ENCODE measurements at regions not wholly inside any gene's neighbourhood (a gene's known extent, or its start where the extent isn't known, plus 50 kb on each side); places are given as distances from the start of the nearest gene placed in this dataset.

DNA sequence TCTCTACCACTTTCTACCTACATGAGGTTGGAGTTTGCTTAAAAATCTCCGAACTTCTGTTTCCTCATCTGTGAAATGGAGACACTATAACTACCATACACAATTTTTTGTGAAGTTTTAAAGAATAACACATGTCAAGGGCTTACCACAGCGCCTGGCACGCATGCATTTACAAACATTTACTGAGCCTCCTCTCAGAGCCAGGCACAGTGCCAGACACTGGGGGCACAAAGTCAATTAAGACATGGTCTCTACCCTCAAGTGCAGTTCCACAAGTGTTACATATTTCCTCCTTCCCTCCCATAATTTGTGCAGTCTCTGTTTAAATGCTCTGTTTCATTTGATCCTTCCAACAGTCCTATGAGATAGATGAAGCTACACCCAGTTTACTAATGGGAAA, 356.4 kb upstream of the ESRRG start:
- TF ChIP-seq, protein P1, sequence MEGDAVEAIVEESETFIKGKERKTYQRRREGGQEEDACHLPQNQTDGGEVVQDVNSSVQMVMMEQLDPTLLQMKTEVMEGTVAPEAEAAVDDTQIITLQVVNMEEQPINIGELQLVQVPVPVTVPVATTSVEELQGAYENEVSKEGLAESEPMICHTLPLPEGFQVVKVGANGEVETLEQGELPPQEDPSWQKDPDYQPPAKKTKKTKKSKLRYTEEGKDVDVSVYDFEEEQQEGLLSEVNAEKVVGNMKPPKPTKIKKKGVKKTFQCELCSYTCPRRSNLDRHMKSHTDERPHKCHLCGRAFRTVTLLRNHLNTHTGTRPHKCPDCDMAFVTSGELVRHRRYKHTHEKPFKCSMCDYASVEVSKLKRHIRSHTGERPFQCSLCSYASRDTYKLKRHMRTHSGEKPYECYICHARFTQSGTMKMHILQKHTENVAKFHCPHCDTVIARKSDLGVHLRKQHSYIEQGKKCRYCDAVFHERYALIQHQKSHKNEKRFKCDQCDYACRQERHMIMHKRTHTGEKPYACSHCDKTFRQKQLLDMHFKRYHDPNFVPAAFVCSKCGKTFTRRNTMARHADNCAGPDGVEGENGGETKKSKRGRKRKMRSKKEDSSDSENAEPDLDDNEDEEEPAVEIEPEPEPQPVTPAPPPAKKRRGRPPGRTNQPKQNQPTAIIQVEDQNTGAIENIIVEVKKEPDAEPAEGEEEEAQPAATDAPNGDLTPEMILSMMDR (IDR thresholded peaks at IDR 0.05; ENCODE audit: low read depth, low read length) = no peak
- no peak overlapping the region for H3K4me3 ChIP-seq (ENCODE audit: low read depth, low read length)

DNA sequence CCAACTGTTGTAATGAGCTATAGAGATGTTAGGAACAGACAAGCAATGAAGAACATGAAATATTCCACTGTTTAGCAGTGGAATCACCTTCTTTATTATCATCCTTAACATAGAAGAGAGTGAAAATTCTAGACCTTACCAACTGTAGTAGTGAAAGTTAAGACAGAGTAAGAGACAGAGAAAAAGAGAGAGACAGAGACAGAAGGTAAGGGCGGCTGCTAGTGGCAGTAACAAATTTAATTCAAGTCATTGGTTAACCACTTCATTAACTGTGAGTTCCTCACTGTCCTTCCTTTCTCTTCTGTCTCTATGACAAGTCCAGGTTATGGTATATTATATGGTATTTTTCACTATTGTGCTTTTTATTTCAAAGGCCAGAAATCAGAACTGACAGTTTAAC, 355.7 kb upstream of the ESRRG start:
- TF ChIP-seq, protein P1 (IDR thresholded peaks at IDR 0.05; ENCODE audit: low read depth, low read length) = no peak
- no peak overlapping the region for H3K4me3 ChIP-seq (ENCODE audit: low read depth, low read length)

DNA sequence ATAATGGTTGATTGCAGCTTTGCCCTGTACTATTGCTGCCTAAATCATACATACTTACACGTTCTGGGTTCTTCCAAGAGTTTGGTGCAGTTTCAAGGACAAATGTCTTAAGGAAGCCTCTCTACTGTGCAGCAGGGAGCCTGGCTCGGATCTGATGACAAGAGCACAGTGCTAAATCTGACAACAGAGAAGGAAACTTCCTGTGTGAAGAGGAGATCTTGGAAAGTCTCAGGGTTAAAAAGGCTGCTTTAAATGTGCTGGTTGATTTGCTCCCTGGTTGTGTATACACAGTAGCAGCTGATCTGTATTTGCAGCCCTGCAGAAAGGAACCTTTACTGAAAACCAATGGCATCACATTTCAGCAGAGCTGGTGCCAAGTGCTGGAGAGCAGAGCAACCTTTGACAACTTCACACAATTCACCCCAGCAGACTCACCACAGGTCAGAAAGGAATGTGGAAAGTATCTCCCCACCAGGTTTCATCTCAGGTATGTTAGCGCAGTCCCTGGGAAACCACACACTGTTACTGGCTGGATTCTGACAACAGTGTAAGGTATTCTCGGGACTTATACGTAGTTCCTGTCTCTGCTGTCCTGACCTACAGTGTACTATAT, 355.0 kb upstream of the ESRRG start:
- H3K4me3 ChIP-seq (ENCODE audit: low read depth, low read length) = no peak overlapping the region
- TF ChIP-seq, protein P1 (IDR thresholded peaks at IDR 0.05; ENCODE audit: low read depth, low read length) = no peak

DNA sequence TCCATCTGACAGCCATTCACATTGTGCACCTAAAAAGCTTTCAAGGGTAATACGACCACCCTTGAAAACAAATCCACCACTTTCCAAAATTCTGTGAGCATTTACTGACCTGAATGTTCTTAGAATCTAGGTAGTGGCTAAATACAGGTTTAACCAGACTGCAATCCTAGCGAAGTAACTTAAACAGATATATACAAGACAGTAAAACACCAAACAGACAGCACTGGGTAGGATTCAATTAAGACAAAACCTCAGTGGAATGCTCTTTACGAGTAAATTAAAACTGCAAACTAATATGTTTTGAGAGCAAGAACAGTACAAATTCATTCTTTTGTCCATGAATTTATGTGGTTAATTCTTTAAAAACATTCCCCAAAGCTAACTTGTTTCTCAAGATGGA, 354.2 kb upstream of the ESRRG start:
- H3K4me3 ChIP-seq (ENCODE audit: low read depth, low read length) = no peak overlapping the region
- TF ChIP-seq, protein P1 (IDR thresholded peaks at IDR 0.05; ENCODE audit: low read depth, low read length) = no peak

DNA sequence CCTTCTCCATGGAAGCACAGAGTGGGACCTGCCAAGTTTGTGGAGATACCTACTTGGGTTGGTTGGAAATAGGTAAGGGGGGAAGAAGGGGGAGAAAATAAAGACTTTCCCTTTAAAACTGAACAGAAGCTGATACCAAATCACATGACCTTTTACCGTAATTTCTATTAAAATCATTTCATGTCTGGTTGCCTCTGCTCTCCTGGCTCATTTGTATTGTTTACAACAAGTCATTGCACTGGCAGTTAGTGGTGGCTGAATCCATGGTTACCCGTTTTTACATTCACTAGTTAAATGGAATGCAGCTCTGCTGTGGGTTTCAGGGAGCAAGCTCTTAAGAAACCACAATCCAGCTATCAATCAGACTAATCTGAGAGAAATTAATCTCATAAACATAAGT, 353.7 kb upstream of the ESRRG start:
- TF ChIP-seq, protein P1 (IDR thresholded peaks at IDR 0.05; ENCODE audit: low read depth, low read length) = no peak
- H3K4me3 ChIP-seq (ENCODE audit: low read depth, low read length) = no peak overlapping the region

DNA sequence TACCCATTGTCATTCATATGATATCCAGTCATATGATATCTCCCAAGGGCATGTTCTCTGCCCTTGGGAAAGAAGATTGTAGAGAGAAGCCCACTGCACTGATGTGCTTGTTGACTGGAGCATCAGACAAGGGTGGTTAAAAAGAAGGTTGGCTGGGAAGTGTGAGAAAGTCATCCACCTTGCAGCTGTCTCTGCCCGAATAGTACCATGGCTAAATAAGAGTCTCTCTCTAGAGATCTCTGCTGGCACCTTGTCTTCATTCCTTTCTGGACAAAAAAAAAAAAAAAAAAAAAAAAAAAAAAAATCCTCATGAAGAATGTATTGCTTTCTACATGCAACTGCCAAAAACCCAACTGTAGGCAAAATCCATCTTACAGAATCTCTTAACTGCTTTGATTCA, 349.7 kb upstream of the ESRRG start:
- H3K4me3 ChIP-seq (ENCODE audit: low read depth, low read length) = no peak overlapping the region
- TF ChIP-seq, protein P1 (IDR thresholded peaks at IDR 0.05; ENCODE audit: low read depth, low read length) = no peak

DNA sequence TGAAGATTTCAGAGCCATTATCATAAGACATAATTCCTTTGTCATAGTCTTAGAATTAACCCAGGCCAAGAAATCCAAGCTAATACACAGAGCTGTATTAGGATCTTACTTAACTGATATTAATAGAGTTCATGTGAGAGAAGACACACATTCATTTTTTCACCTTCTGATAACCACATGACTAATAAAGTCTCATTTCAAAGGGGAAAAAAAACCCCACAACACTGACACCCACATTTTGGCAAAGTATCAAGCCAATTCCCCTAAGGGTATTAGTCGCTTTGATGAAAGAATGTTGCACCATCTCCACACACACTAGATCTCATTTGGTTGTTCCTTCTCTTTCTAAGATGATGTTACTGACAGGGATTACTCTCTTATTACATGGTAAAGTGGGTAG, 344.4 kb upstream of the ESRRG start:
- TF ChIP-seq, protein P1 (IDR thresholded peaks at IDR 0.05; ENCODE audit: low read depth, low read length) = no peak
- H3K4me3 ChIP-seq (ENCODE audit: low read depth, low read length) = no peak overlapping the region

Data from WI38 (cell line).